GM21515 (cell line): ENCODE measurements at regions not wholly inside any gene's neighbourhood (a gene's known extent, or its start where the extent isn't known, plus 50 kb on each side); places are given as distances from the start of the nearest gene placed in this dataset.

Experiments
- ATAC-seq: cut with Tn5 transposase; IDR thresholded peaks from one replicate; pipeline ENCODE4 v1.9.1; 2021; ENCODE audit not compliant: unreplicated experiment

- ATAC-seq = no peak
Observed at GRCh38 chr17:79231766-79232287, 157.2 kb downstream of the ENGASE start.

- no peak for ATAC-seq
Observed at GRCh38 chr17:79230576-79230975, 156.0 kb downstream of the ENGASE start.

- no peak for ATAC-seq
Observed at GRCh38 chr17:79226037-79226436, 151.4 kb downstream of the ENGASE start.

GRCh38 chr17:79224903-79225302 is 150.3 kb downstream of the ENGASE start:
- ATAC-seq = no peak

GRCh38 chr17:79224476-79224875 is 149.9 kb downstream of the ENGASE start:
- ATAC-seq = no peak

GRCh38 chr17:79223953-79224352 is 149.3 kb downstream of the ENGASE start:
- no peak for ATAC-seq

GRCh38 chr17:79223471-79223870 is 148.8 kb downstream of the ENGASE start:
- no peak for ATAC-seq

GRCh38 chr17:79221597-79221996 is 147.0 kb downstream of the ENGASE start:
- no peak for ATAC-seq

- no peak for ATAC-seq
Observed at GRCh38 chr17:79220713-79221291, 146.2 kb downstream of the ENGASE start.

- no peak for ATAC-seq
Observed at GRCh38 chr17:79220201-79220712, 145.6 kb downstream of the ENGASE start.

GRCh38 chr17:79219208-79219935 is 144.7 kb downstream of the ENGASE start:
- no peak for ATAC-seq

GRCh38 chr17:79218825-79219200 is 144.2 kb downstream of the ENGASE start:
- ATAC-seq = no peak

GRCh38 chr17:79218175-79218824 is 143.7 kb downstream of the ENGASE start:
- no peak for ATAC-seq

- no peak for ATAC-seq
Observed at GRCh38 chr17:79217473-79218135, 143.0 kb downstream of the ENGASE start.

- no peak for ATAC-seq
Observed at GRCh38 chr17:79216826-79217225, 142.2 kb downstream of the ENGASE start.

GRCh38 chr17:79216391-79216790 is 141.8 kb downstream of the ENGASE start:
- ATAC-seq = no peak

GRCh38 chr17:79215631-79216030 is 141.0 kb downstream of the ENGASE start:
- ATAC-seq = no peak

GRCh38 chr17:79214940-79215604 is 140.4 kb downstream of the ENGASE start:
- ATAC-seq = no peak

- ATAC-seq = no peak
Observed at GRCh38 chr17:79214459-79214858, 139.8 kb downstream of the ENGASE start.

GRCh38 chr17:79213305-79213704 is 138.7 kb downstream of the ENGASE start:
- ATAC-seq = no peak
